Esophagus squamous epithelium (tissue), 5 donors: ENCODE measurements at regions not wholly inside any gene's neighbourhood (a gene's known extent, or its start where the extent isn't known, plus 50 kb on each side); places are given as distances from the start of the nearest gene placed in this dataset.

ENCODE experiments used
- DNase-seq: peaks from one replicate; lab custom pipeline; 2025; lab: John Stamatoyannopoulos, UW
- H3K27ac ChIP-seq, 4 donors: fragments of 200-600 bp; sonication (generic); one replicate each; pipeline ENCODE4 v1.5.1; 2016 to 2019; ENCODE audit warnings: mild to moderate bottlenecking in 1 of 4
- H3K27me3 ChIP-seq, 4 donors: fragments of 200-600 bp; sonication (generic); 1 replicate in 3 of 4; 2 replicates in 1 of 4; pipeline versions ENCODE4 v1.5.1 to v1.6.0; 2017 to 2021; ENCODE audit warnings: antibody characterized with exemption in 1 of 4
- H3K36me3 ChIP-seq, 3 donors: fragments of 200-600 bp; sonication (generic); one replicate each; pipeline ENCODE4 v1.5.1; 2016 to 2019
- H3K4me1 ChIP-seq, 3 donors: fragments of 200-600 bp; sonication (generic); one replicate each; pipeline ENCODE4 v1.5.1; 2017 to 2019
- H3K4me3 ChIP-seq, 4 donors: fragments of 200-600 bp; sonication (generic); 1 replicate in 3 of 4; 2 replicates in 1 of 4; pipeline ENCODE4 v1.5.1; 2016 to 2019; ENCODE audit warnings: mild to moderate bottlenecking in 2 of 4, moderate library complexity in 1 of 4
- H3K9me3 ChIP-seq, 3 donors: fragments of 200-600 bp; sonication (generic); one replicate each; pipeline ENCODE4 v1.5.1; 2016 to 2019
- POLR2A ChIP-seq, 4 donors: fragments of 450-650 bp; IDR thresholded peaks; one replicate each; pipeline ENCODE4 v1.6.1; 2017; ENCODE audit warnings: antibody characterized with exemption in 4 of 4, mild to moderate bottlenecking in 4 of 4, moderate library complexity in 3 of 4
- WGBS, 2 donors: methylation state at CpG; one replicate each; pipeline ENCODE4 v1.1.5; 2018; 5-methylcytosine and 5-hydroxymethylcytosine counted together
- intact Hi-C: fragments of 100-400 bp; cut with DNase I; formaldehyde crosslinking; loops from one replicate; pipeline ENCODE4 v1.15.0; 2022
- TF ChIP-seq, protein P1 (sequence below), 6 experiments: fragments of 450-650 bp in 4 of 6; fragments of 200-600 bp in 2 of 6; sonication (generic) in 2 of 6; IDR thresholded peaks; one replicate each; pipeline ENCODE4 v1.5.1; 2016 to 2019; ENCODE audit warnings: antibody characterized with exemption in 6 of 6, mild to moderate bottlenecking in 4 of 6, moderate library complexity in 4 of 6
- donor health status: DM: yes; HTN: yes; CAD: no.

DNA sequence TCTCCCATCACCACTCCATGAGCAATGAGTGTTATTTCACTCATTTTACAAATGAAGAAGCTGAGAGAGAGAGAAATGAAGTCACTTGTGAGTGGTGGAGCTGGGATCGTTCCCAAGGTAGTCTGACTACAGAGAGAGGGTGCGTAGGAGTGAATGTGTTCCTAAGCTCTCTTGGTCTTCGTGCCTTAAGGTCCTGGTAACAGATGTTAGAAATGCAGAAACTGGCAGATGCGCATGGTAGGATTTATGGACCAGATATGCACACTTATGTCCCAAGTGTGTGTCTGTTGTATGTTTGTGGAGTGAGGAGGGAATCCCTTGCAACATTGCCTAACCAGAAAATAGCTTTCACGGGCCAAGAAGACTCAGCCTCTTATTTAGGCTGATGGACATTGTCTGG, 93.2 kb upstream of the ZNF469 start:
- Histone ChIP-seq H3K4me3 (no peak overlapping the region), H3K36me3 (no peaks in the 10 kb centered on the region), H3K9me3 (peaks cover 7 to 21% (median 19%) of the 10 kb centered on the region in 3 donors), H3K4me1 (no peaks in the 10 kb centered on the region), H3K27ac (no peak overlapping the region), H3K27me3 (peaks cover 0 to 35% (median 0%) of the 10 kb centered on the region in 4 donors)
- no peak for TF ChIP-seq POLR2A (IDR thresholded peaks at IDR 0.05)
- TF ChIP-seq, protein P1, sequence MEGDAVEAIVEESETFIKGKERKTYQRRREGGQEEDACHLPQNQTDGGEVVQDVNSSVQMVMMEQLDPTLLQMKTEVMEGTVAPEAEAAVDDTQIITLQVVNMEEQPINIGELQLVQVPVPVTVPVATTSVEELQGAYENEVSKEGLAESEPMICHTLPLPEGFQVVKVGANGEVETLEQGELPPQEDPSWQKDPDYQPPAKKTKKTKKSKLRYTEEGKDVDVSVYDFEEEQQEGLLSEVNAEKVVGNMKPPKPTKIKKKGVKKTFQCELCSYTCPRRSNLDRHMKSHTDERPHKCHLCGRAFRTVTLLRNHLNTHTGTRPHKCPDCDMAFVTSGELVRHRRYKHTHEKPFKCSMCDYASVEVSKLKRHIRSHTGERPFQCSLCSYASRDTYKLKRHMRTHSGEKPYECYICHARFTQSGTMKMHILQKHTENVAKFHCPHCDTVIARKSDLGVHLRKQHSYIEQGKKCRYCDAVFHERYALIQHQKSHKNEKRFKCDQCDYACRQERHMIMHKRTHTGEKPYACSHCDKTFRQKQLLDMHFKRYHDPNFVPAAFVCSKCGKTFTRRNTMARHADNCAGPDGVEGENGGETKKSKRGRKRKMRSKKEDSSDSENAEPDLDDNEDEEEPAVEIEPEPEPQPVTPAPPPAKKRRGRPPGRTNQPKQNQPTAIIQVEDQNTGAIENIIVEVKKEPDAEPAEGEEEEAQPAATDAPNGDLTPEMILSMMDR (IDR thresholded peaks at IDR 0.05): no peak
- WGBS, 2 donors: 76 to 78% methylated on average over 5 of the region's 5 CpGs
- intact Hi-C loops: no loop called here
- no peak for DNase-seq

DNA sequence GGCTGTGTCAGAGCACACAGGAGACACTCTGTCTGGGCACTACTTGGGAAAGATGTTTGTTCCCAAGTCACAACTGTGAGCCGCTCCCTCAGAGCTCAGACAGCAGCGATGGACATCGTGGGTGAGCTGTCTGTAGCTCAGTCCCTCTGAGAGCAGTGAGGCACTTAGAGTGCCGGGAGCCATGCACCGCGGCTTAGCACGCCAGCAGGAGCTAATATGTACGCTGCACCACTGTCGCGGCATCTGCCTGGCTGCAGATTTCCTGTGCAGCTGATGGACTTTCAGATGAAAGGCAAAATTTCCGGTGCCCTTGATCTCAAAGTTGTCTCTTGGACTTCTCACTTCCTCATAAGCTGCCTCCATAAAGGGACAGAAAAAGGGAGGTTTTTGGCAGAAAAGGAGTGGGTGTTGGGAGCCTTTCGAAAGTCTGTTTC, 92.8 kb upstream of the ZNF469 start:
- no peaks in the 10 kb centered on the region for H3K36me3 ChIP-seq
- intact Hi-C loops: no loop called here
- H3K27ac ChIP-seq: no peak overlapping the region
- TF ChIP-seq, protein P1 (IDR thresholded peaks at IDR 0.05): no peak
- TF ChIP-seq POLR2A (IDR thresholded peaks at IDR 0.05): no peak
- H3K9me3 ChIP-seq: peaks cover 7 to 21% (median 19%) of the 10 kb centered on the region in 3 donors
- H3K4me1 ChIP-seq: no peaks in the 10 kb centered on the region
- 82 to 90% methylated on average over 2 to 9 of the region's 12 CpGs for WGBS, 2 donors
- H3K4me3 ChIP-seq: no peak overlapping the region
- peaks cover 0 to 35% (median 0%) of the 10 kb centered on the region in 4 donors for H3K27me3 ChIP-seq
- DNase-seq: no peak

DNA sequence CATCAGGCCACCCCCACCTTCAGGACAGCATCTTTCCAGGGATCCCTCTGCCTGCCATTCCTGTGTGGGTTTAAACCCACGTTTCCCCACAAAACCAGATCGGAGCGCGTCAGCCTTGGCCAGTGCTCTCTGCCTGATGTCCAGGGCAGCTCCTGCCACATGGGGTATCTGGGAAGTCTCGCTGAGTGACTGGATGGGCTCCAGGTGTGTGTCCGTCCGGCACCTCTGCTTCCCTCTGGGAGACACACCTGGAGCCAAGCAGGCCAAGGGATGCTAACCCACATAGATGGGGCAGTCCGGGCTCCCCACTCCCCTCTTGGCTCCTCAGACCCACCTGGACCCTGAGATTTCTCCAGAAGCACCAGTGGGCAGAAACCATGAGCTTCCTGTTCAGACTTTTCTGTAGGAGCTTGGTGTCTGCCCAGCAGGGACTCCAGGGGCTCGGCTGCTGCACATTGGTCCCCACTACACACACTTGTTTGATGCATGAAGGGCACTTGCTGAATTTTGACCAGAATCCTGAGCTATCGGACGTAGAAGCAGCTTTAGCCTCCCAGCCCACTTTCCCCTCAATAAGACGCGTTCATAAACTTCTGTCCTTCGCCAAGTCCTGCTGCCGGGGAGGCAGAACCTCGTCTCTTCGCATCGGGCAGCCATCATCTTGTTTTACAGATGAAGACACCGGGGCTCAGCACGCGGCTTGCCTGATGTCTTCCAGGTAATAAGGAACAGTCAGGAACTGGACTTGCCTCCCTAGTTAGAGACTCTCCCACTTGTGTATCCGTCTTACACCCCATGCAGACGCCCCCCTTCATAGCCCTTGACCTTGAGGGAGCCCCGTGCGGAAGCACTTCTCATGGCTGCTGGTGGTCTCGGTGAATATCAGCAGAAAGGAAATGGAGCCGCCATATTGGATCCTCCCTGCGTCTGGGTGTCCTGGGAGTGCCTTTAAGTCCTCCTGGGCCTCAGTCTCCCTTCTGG, 91.6 kb upstream of the ZNF469 start:
- no peak for DNase-seq
- Histone ChIP-seq H3K27me3 (peaks cover 0 to 35% (median 0%) of the 10 kb centered on the region in 4 donors), H3K4me3 (no peak overlapping the region), H3K9me3 (peaks cover 7 to 19% (median 15%) of the 10 kb centered on the region in 3 donors), H3K27ac (no peak overlapping the region), H3K4me1 (no peaks in the 10 kb centered on the region), H3K36me3 (no peaks in the 10 kb centered on the region)
- intact Hi-C loops: no loop called here
- WGBS, 2 donors: 78 to 86% methylated on average over 7 to 18 of the region's 28 CpGs
- TF ChIP-seq POLR2A (IDR thresholded peaks at IDR 0.05): no peak
- TF ChIP-seq, protein P1 (IDR thresholded peaks at IDR 0.05): no peak

DNA sequence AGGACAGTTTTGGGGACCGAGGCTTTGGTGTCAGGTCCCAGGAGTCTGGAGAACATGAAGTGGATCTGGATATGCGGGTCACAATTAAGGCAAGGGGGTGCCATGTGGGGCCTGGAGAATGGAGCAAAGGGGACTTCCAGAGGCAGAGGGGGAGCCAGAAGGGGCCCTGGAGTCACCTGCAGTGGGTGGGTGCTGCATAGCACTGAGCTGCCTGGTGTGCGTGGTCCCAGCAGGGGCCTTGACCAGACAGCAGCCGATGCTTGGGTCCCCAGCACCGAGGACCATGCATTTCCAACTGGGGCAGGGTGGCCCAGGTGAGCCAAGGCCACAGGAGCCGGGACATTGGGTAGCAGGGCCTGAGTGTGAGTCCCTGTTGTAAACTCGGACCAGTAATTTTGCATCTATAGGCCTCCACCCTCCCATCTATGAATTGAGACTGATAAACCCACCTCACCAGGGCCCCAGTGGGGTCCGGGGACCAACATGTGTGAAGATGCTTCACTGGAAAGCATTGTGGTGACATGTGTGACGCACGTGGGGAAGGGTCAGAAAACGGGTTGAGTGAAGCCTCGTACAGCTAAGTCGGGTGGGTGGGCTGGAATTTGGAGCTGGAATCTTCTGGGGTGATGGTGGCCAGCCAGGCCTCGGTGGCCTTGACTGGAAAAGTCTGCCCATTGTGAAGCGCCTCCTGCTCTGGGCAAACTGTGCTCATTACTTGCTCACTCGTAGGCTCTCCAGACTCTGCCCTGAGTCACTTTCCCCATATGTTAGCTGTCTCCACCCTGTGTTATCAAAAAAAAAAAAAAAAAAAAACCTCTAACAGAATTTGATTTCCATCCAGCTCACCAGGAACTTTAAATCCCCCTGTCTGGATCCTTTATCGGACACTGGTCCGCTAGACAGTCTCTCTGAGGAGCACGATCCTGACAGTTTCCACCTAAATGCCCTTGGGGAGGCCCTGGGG, 90.5 kb upstream of the ZNF469 start:
- H3K27me3 ChIP-seq: peaks cover 0 to 42% (median 0%) of the 10 kb centered on the region in 4 donors
- WGBS, 2 donors: 87 to 89% methylated on average over 10 to 15 of the region's 19 CpGs
- no peak overlapping the region for H3K27ac ChIP-seq
- no peaks in the 10 kb centered on the region for H3K4me1 ChIP-seq
- TF ChIP-seq, protein P1 (IDR thresholded peaks at IDR 0.05): no peak
- no peak for TF ChIP-seq POLR2A (IDR thresholded peaks at IDR 0.05)
- H3K36me3 ChIP-seq: no peaks in the 10 kb centered on the region
- H3K4me3 ChIP-seq: no peak overlapping the region
- DNase-seq: no peak
- H3K9me3 ChIP-seq: peaks cover 4 to 8% (median 4%) of the 10 kb centered on the region in 3 donors
- intact Hi-C loops: no loop called here
